Smooth muscle cell (in vitro differentiated cells): ENCODE measurements at regions not wholly inside any gene's neighbourhood (a gene's known extent, or its start where the extent isn't known, plus 50 kb on each side); places are given as distances from the start of the nearest gene placed in this dataset.

Experiments
- DNase-seq: peaks from one replicate; lab custom pipeline; 2025; ENCODE audit not compliant: unreplicated experiment; lab: John Stamatoyannopoulos, UW
- H2AFZ ChIP-seq: fragments of 200-600 bp; sonication (generic); 2 replicates; pipeline ENCODE4 v1.6.0; 2016; ENCODE audit warnings: antibody characterized with exemption, low read depth, mild to moderate bottlenecking
- H3F3A ChIP-seq: fragments of 200-600 bp; sonication (generic); 2 replicates; pipeline ENCODE4 v1.6.0; 2017; ENCODE audit warnings: antibody characterized with exemption, low read depth
- H3K27ac ChIP-seq: fragments of 200-600 bp; sonication (generic); 2 replicates; pipeline ENCODE4 v1.5.1; 2016; ENCODE audit warnings: low read depth, mild to moderate bottlenecking
- H3K27me3 ChIP-seq: fragments of 200-600 bp; sonication (generic); 2 replicates; pipeline ENCODE4 v1.6.1; 2016; ENCODE audit warnings: low read depth, mild to moderate bottlenecking
- H3K36me3 ChIP-seq: fragments of 200-600 bp; sonication (generic); 2 replicates; pipeline ENCODE4 v1.5.1; 2016; ENCODE audit warnings: low read depth
- H3K4me1 ChIP-seq: fragments of 200-600 bp; sonication (generic); 2 replicates; pipeline ENCODE4 v1.5.1; 2016; ENCODE audit warnings: low read depth
- H3K4me2 ChIP-seq: fragments of 200-600 bp; sonication (generic); 2 replicates; pipeline ENCODE4 v1.6.0; 2016; ENCODE audit warnings: mild to moderate bottlenecking
- H3K4me3 ChIP-seq: fragments of 200-600 bp; sonication (generic); 2 replicates; pipeline ENCODE4 v1.5.1; 2016; ENCODE audit warnings: mild to moderate bottlenecking
- H3K79me2 ChIP-seq: fragments of 200-600 bp; sonication (generic); 2 replicates; pipeline ENCODE4 v1.6.0; 2016; ENCODE audit warnings: low read depth, mild to moderate bottlenecking
- H3K9ac ChIP-seq: fragments of 200-600 bp; sonication (generic); 2 replicates; pipeline ENCODE4 v1.6.0; 2016; ENCODE audit warnings: low read depth
- H3K9me3 ChIP-seq: fragments of 200-600 bp; sonication (generic); replicated peaks from 2 replicates; pipeline ENCODE4 v1.5.1; 2016; ENCODE audit warnings: low read depth
- H4K20me1 ChIP-seq: fragments of 200-600 bp; sonication (generic); 2 replicates; pipeline ENCODE4 v1.6.0; 2016; ENCODE audit warnings: low read depth
- CTCF ChIP-seq: fragments of 200-600 bp; sonication (generic); IDR thresholded peaks from 2 replicates; pipeline ENCODE4 v1.5.1; 2017; ENCODE audit warnings: borderline replicate concordance, mild to moderate bottlenecking, antibody characterized with exemption; ENCODE audit not compliant: insufficient read depth, poor library complexity, severe bottlenecking
- WGBS: methylation state at CpG from one replicate; pipeline ENCODE4 v1.1.7; 2016; ENCODE audit warnings: low lambda C conversion rate; 5-methylcytosine and 5-hydroxymethylcytosine counted together

- H2AFZ ChIP-seq, result no peak overlapping the region
- H3K4me2 ChIP-seq, result no peak overlapping the region
- H4K20me1 ChIP-seq, result no peaks in the 10 kb centered on the region
- H3K79me2 ChIP-seq, result no peaks in the 10 kb centered on the region
- no peaks in the 10 kb centered on the region for H3K27me3 ChIP-seq
- WGBS, result 97% methylated on average over 24 of the region's 24 CpGs
- H3K27ac ChIP-seq, result no peak overlapping the region
- H3F3A ChIP-seq, result no peaks in the 10 kb centered on the region
- no peaks in the 10 kb centered on the region for H3K9me3 ChIP-seq
- H3K36me3 ChIP-seq, result no peaks in the 10 kb centered on the region
- no peak overlapping the region for H3K9ac ChIP-seq
- H3K4me1 ChIP-seq, result no peaks in the 10 kb centered on the region
- TF ChIP-seq CTCF, result no peak
- no peak overlapping the region for H3K4me3 ChIP-seq
- DNase-seq, result no peak
Measured at GRCh38 chr21:41689289-41689583, 77.6 kb downstream of the RIPK4 start.

- Histone ChIP-seq H3K79me2 (no peaks in the 10 kb centered on the region), H3K9ac (no peak overlapping the region), H3K27me3 (no peaks in the 10 kb centered on the region), H4K20me1 (no peaks in the 10 kb centered on the region), H3K36me3 (no peaks in the 10 kb centered on the region), H3K9me3 (no peaks in the 10 kb centered on the region), H3F3A (no peaks in the 10 kb centered on the region), H2AFZ (no peak overlapping the region), H3K27ac (no peak overlapping the region), H3K4me3 (no peak overlapping the region), H3K4me1 (no peaks in the 10 kb centered on the region), H3K4me2 (no peak overlapping the region)
- no peak for TF ChIP-seq CTCF
- DNase-seq, result no peak
- 84% methylated on average over 2 of the region's 2 CpGs for WGBS
Measured at GRCh38 chr21:41687633-41688032, 79.2 kb downstream of the RIPK4 start.

- Histone ChIP-seq H3K9me3 (no peaks in the 10 kb centered on the region), H3K79me2 (no peaks in the 10 kb centered on the region), H3F3A (no peaks in the 10 kb centered on the region)
Measured at GRCh38 chr21:41686664-41687063, 80.2 kb downstream of the RIPK4 start.

More at GRCh38 chr21:41686664-41687063, 80.2 kb downstream of the RIPK4 start:
- no peak for TF ChIP-seq CTCF
- Histone ChIP-seq H3K27ac (no peak overlapping the region), H3K9ac (no peak overlapping the region), H3K36me3 (no peaks in the 10 kb centered on the region), H3K27me3 (no peaks in the 10 kb centered on the region), H3K4me1 (no peaks in the 10 kb centered on the region), H2AFZ (no peak overlapping the region), H3K4me2 (no peak overlapping the region), H4K20me1 (no peaks in the 10 kb centered on the region), H3K4me3 (no peak overlapping the region)
- 89% methylated on average over 9 of the region's 9 CpGs for WGBS
- no peak for DNase-seq
